Fibroblast of villous mesenchyme (primary cell): ENCODE measurements at regions not wholly inside any gene's neighbourhood (a gene's known extent, or its start where the extent isn't known, plus 50 kb on each side); places are given as distances from the start of the nearest gene placed in this dataset.

Source experiments
- DNase-seq: peaks from one replicate; pipeline ENCODE4 v3.0.0-alpha.2; 2010; ENCODE audit warnings: low read depth
- H3K4me3 ChIP-seq: 2 replicates; pipeline ENCODE4 v1.5.1; 2011; ENCODE audit warnings: low read depth, mild to moderate bottlenecking, low read length
- TF ChIP-seq, protein P1 (sequence below): IDR thresholded peaks from 2 replicates; pipeline ENCODE4 v1.5.1; 2012; ENCODE audit warnings: low read depth, mild to moderate bottlenecking, low read length; ENCODE audit not compliant: insufficient read depth

DNA sequence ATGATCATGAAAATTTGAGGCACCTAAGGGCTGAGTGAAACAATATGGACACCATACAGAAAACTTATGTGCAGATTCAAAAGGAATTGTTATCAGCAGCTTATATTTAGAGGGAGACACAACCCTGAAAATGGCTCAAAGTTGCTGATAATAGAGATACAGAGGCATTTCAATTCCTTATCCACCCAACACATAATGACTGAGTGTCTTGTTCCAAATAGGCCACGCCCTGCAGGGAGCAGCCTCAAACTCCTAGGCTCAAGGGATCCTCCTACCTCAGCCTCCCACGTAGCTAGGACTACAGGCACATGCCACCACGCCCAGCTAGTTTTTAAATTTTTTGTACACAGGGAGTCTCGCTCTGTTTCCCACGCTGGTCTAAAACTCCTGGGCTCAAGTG lies 79.0 kb downstream of the LBH start:
- no peak for DNase-seq
- TF ChIP-seq, protein P1, sequence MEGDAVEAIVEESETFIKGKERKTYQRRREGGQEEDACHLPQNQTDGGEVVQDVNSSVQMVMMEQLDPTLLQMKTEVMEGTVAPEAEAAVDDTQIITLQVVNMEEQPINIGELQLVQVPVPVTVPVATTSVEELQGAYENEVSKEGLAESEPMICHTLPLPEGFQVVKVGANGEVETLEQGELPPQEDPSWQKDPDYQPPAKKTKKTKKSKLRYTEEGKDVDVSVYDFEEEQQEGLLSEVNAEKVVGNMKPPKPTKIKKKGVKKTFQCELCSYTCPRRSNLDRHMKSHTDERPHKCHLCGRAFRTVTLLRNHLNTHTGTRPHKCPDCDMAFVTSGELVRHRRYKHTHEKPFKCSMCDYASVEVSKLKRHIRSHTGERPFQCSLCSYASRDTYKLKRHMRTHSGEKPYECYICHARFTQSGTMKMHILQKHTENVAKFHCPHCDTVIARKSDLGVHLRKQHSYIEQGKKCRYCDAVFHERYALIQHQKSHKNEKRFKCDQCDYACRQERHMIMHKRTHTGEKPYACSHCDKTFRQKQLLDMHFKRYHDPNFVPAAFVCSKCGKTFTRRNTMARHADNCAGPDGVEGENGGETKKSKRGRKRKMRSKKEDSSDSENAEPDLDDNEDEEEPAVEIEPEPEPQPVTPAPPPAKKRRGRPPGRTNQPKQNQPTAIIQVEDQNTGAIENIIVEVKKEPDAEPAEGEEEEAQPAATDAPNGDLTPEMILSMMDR, result no peak
- no peak overlapping the region for H3K4me3 ChIP-seq

DNA sequence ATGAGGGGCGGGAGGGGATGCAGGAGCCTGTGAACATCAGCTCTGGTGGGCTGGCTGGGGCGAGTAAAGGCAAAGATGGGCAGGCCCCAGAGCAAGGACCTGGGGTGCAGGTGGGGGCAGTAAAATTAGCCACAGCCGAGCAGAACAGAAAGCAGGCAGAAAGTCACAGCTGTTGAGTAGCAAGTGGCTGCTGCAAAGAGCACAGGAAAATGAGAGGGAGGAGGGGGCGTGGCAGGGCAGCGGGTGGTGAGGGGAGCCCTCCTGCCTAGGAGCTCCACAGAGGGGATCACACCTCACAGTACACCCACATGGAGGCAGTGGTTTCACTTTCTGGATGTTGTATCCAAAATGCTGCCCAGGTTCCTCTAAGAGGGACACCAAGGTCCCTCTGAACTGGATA lies 79.6 kb downstream of the LBH start:
- TF ChIP-seq, protein P1, result no peak
- no peak for DNase-seq
- H3K4me3 ChIP-seq, result no peak overlapping the region

DNA sequence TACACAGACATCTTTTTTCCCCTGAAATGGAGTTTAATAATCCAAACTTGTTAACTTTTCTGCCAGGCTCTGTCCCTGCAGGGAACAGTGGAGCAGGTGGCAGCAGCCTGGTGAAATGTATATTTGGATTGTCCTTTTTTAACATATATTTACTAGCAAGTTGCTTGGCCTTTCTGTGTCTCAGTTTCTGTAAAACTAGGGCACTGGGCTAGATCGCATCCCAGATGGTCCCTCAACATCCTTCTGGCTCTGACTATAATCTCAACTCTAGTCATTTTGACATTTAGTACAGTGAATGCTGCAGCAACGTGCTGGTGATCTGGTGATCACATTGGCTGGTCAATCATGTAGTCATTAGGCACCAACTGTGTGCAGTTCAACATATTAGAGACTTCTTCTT lies 80.4 kb downstream of the LBH start:
- DNase-seq, result no peak
- TF ChIP-seq, protein P1, result no peak
- no peak overlapping the region for H3K4me3 ChIP-seq

DNA sequence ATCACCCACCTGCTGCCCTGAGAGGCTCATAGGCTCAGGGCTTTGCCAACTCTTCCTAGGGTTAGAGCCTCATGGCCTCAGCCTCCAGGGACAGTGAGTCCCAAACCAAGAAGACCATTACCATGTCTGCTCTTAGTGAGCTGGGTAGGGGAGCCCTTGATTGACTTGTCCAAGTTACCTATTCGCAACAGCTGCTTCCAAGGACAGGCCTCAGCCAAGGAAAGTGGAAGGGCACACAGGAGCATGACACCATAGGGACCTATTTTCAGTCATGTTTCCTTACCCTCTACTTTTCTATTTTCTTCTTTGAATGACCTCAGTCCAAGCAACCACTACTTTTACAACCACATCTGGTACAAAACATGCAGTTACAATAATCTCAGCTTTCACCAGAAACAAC lies 81.6 kb downstream of the LBH start:
- TF ChIP-seq, protein P1, result no peak
- DNase-seq, result no peak
- no peak overlapping the region for H3K4me3 ChIP-seq

DNA sequence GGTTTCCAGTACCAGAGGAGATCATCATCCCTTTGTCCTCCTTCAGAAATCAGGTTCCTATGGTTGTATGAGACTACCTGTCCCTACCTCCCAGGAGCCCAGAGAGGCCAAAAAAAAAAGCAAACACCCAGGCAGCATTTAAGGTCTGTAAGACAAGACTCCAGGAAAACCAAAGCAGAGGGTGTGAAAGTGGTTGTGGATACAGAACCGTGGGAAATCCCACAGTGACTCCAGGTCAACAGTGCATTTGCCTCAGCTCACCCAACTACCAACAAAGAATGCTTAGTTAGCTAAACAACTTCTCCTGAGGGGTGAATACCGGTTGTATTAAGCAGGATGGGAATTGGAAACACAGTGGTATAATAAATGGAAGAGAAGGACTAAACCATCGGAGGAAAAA lies 83.6 kb downstream of the LBH start:
- TF ChIP-seq, protein P1, result no peak
- no peak for DNase-seq
- no peak overlapping the region for H3K4me3 ChIP-seq

DNA sequence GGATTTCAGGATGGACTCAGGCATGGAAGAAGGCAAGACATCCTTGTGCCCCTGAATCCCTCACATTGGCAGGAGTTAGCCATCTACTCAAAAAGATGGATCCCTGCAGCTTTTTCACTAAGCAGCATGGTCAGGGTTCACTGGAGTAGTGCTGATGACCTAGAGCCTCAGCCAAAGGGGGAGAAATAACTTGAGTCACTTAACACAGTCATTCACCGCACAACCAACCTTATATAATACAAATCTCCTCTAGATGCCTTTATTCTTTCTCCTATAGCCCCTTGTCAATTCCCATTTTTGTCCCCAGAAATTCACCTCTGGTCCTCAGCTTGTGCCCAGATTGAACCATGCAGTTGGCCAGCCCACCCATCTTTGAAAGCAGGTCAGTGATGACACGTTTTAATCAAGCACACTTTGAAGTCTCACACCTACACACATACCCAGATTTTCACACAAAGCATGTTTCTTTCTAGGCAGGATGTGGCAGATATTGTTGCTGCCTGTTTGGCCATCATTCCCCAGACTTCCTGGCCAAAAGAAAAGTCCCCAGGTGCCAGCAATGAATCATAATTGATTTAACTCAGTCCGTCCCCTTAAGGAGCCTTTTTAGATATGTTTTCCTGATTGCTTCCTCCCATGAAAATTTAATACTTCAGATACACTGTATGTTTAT lies 84.2 kb downstream of the LBH start:
- TF ChIP-seq, protein P1, result no peak
- H3K4me3 ChIP-seq, result no peak overlapping the region
- no peak for DNase-seq

DNA sequence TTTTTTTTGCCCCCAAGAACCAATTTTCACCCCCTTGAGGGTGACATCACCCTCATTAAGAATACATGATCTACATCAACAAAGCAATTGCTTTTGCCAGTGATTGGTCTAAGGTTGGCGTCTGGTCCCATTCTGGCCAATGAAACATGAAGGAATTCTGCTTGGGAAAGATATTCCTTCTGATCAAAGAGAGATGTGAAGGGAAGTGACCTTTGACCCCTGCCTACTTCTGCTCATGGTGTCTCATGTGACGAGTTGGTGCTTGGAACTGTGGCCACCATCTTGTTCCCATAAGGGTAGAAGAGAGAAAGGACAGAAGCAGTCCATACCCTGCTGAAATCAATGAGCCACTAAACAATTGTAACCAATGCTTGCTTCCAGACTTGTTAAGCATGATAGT lies 85.1 kb downstream of the LBH start:
- no peak overlapping the region for H3K4me3 ChIP-seq
- no peak for DNase-seq
- TF ChIP-seq, protein P1, result no peak
